SU-DHL-6 (cell line): ENCODE measurements at regions not wholly inside any gene's neighbourhood (a gene's known extent, or its start where the extent isn't known, plus 50 kb on each side); places are given as distances from the start of the nearest gene placed in this dataset.

Source experiments
- H2AFZ ChIP-seq: fragments of 200-600 bp; sonication (generic); 2 replicates; pipeline ENCODE4 v1.6.1; 2014; ENCODE audit warnings: low read depth, mild to moderate bottlenecking, moderate library complexity, mixed read lengths, antibody characterized with exemption, low read length; ENCODE audit not compliant: severe bottlenecking
- H3F3A ChIP-seq: fragments of 200-600 bp; shearing (Covaris generic); 2 replicates; pipeline ENCODE4 v1.6.0; 2016; ENCODE audit warnings: antibody characterized with exemption, mild to moderate bottlenecking; ENCODE audit not compliant: insufficient read depth
- H3K27ac ChIP-seq: fragments of 200-600 bp; sonication (generic); 2 replicates; pipeline ENCODE4 v1.5.1; 2016; ENCODE audit warnings: low read depth, mild to moderate bottlenecking, low read length, moderate library complexity, mixed read lengths
- H3K27me3 ChIP-seq: fragments of 200-600 bp; sonication (generic), shearing (Covaris generic); 2 replicates; pipeline ENCODE4 v1.6.0; 2014; ENCODE audit warnings: mild to moderate bottlenecking, low read length
- H3K36me3 ChIP-seq: fragments of 200-600 bp; sonication (generic); 2 replicates; pipeline ENCODE4 v1.6.1; 2014; ENCODE audit warnings: mild to moderate bottlenecking, low read length, mixed read lengths
- H3K4me2 ChIP-seq: fragments of 300-600, 200-600 bp; shearing (Covaris generic), sonication (generic); 2 replicates; pipeline ENCODE4 v1.6.0; 2014; ENCODE audit warnings: low read length, low read depth, mild to moderate bottlenecking; ENCODE audit not compliant: poor library complexity, severe bottlenecking
- H3K4me3 ChIP-seq: fragments of 200-600 bp; sonication (generic); 2 replicates; pipeline ENCODE4 v1.5.1; 2014; ENCODE audit warnings: antibody characterized with exemption, low read length, mild to moderate bottlenecking, mixed read lengths; ENCODE audit not compliant: insufficient read depth, poor library complexity, severe bottlenecking
- H3K79me2 ChIP-seq: fragments of 200-600 bp; sonication (generic); 2 replicates; pipeline ENCODE4 v1.6.1; 2014; ENCODE audit warnings: mild to moderate bottlenecking, low read length, moderate library complexity; ENCODE audit not compliant: insufficient read depth
- H3K9ac ChIP-seq: fragments of 200-600 bp; sonication (generic); 2 replicates; pipeline ENCODE4 v1.7.0; 2014; ENCODE audit warnings: mild to moderate bottlenecking, low read length
- H3K9me2 ChIP-seq: fragments of 200-600 bp; sonication (generic); replicated peaks from 2 replicates; pipeline ENCODE4 v1.6.1; 2014; ENCODE audit warnings: low read length; ENCODE audit not compliant: insufficient read depth
- H3K9me3 ChIP-seq: fragments of 200-600 bp; sonication (generic); 2 replicates; pipeline ENCODE4 v1.6.1; 2014; ENCODE audit warnings: low read length, mixed read lengths; ENCODE audit not compliant: insufficient read depth
- H4K20me1 ChIP-seq: fragments of 200-600 bp; sonication (generic); 2 replicates; pipeline ENCODE4 v1.6.1; 2014; ENCODE audit warnings: low read depth, mild to moderate bottlenecking, antibody characterized with exemption, low read length, moderate library complexity, mixed read lengths
- EZH2phosphoT487 ChIP-seq: fragments of 200-600 bp; sonication (generic), shearing (Covaris generic); conservative IDR thresholded peaks from 2 replicates; pipeline ENCODE4 v1.6.1; 2018; ENCODE audit warnings: mild to moderate bottlenecking, antibody characterized with exemption, low read length, moderate library complexity, mixed read lengths
- TF ChIP-seq, protein P1 (sequence below): fragments of 200-600 bp; sonication (generic); IDR thresholded peaks from one replicate; pipeline ENCODE4 v1.5.1; 2017; ENCODE audit warnings: antibody characterized with exemption, mild to moderate bottlenecking, low read length, moderate library complexity; ENCODE audit not compliant: insufficient read depth, poor library complexity, severe bottlenecking

DNA sequence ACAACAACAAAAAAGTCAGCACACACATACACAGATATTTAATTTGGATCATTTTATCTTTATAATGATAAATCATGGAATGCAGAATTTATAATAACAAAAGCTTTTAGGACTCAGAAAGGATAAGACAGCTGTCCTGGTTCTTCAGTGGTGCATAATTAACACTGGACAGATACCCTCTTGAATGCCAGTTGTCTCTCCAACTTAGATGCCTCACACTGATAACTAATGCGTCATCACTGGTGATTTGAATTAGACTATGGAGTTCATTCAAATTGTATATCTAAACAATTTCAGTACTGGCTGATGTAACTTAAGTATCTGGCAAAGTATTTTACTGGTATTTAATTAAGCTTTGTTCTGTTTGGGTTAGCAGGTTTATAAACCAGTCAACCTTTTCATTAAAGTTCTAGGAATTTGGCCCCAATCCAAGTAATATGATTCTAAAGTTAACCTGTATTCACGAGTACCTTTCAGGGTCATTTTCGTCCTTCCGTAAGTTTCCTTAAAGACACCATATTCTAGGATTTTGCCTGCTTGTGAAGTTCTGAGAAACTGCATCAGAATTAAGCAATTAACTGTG is 1199.5 kb upstream of the TMPRSS15 start:
- Histone ChIP-seq H3K4me2 (no peak overlapping the region), H3K79me2 (no peaks in the 10 kb centered on the region), H3F3A (no peaks in the 10 kb centered on the region; the same call in 1 of the 2 replicates), H4K20me1 (no peaks in the 10 kb centered on the region), H3K27ac (no peak overlapping the region), H3K9me3 (no peaks in the 10 kb centered on the region; the same call in 1 of the 2 replicates), H3K9me2 (no peaks in the 10 kb centered on the region), H2AFZ (no peak overlapping the region), H3K9ac (no peak overlapping the region), H3K36me3 (no peaks in the 10 kb centered on the region), H3K27me3 (no peaks in the 10 kb centered on the region), H3K4me3 (no peak overlapping the region)
- TF ChIP-seq, protein P1, sequence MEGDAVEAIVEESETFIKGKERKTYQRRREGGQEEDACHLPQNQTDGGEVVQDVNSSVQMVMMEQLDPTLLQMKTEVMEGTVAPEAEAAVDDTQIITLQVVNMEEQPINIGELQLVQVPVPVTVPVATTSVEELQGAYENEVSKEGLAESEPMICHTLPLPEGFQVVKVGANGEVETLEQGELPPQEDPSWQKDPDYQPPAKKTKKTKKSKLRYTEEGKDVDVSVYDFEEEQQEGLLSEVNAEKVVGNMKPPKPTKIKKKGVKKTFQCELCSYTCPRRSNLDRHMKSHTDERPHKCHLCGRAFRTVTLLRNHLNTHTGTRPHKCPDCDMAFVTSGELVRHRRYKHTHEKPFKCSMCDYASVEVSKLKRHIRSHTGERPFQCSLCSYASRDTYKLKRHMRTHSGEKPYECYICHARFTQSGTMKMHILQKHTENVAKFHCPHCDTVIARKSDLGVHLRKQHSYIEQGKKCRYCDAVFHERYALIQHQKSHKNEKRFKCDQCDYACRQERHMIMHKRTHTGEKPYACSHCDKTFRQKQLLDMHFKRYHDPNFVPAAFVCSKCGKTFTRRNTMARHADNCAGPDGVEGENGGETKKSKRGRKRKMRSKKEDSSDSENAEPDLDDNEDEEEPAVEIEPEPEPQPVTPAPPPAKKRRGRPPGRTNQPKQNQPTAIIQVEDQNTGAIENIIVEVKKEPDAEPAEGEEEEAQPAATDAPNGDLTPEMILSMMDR = no peak
- no peak for TF ChIP-seq EZH2phosphoT487

DNA sequence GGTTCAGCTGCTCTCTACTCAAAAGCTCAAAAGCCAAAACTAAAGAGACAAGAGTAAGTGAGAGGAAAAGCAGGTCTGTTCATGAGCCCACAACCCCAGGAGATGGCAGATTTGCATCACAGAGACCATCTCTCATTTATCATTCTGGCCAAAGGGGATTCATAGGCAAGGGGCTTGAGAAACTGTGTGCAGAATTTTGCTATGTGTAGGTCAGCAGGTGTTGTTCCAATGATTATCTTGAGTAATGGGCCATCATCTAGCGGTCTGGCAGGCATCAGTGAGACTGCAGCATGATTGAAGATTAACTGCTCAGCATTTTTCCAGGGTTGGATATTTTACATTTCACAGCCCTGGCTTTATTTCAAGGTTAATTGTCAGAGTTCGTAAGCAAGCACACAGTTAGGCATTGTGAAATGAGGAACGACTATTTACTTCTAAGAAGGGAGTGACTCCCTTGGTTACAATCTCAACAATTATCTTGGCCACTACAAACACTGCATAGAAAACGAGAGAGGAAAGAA is 1204.6 kb upstream of the TMPRSS15 start:
- Histone ChIP-seq H3F3A (no peaks in the 10 kb centered on the region; the same call in 1 of the 2 replicates), H2AFZ (peak overlapping the region; percentile 59), H3K27me3 (no peaks in the 10 kb centered on the region), H3K4me2 (no peak overlapping the region), H4K20me1 (no peaks in the 10 kb centered on the region), H3K27ac (no peak overlapping the region), H3K79me2 (no peaks in the 10 kb centered on the region), H3K9me3 (no peaks in the 10 kb centered on the region), H3K9me2 (no peaks in the 10 kb centered on the region), H3K4me3 (no peak overlapping the region), H3K9ac (no peak overlapping the region), H3K36me3 (no peaks in the 10 kb centered on the region)
- TF ChIP-seq, protein P1 = no peak
- no peak for TF ChIP-seq EZH2phosphoT487

DNA sequence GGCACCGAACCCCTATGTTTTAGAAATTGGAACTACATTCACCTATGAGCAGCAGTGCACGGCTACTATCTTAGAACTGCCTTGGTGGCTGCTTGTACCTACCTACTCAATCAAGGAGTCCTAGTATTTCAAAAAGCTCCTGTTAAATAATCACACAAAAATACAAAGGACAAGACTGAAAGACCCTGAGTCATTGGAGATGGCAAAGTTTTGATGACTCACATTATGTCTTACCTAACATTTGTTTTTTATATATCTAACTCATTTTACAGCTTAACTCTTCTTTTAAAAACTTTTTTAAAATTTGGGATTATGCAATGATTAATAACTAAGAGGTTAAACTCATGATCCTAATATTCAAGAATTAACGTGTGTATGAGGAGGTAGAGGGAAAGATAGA is 1206.0 kb upstream of the TMPRSS15 start:
- Histone ChIP-seq H3K79me2 (no peaks in the 10 kb centered on the region), H3K4me2 (no peak overlapping the region), H3K27ac (no peak overlapping the region), H3K9me3 (no peaks in the 10 kb centered on the region), H3K36me3 (no peaks in the 10 kb centered on the region), H3K9me2 (no peaks in the 10 kb centered on the region), H3F3A (no peaks in the 10 kb centered on the region), H2AFZ (peak overlapping the region; percentile 57), H3K4me3 (no peak overlapping the region), H4K20me1 (no peaks in the 10 kb centered on the region), H3K27me3 (no peaks in the 10 kb centered on the region), H3K9ac (no peak overlapping the region)
- TF ChIP-seq EZH2phosphoT487 = no peak
- TF ChIP-seq, protein P1 = no peak
